HG03196 (cell line): ENCODE measurements at regions not wholly inside any gene's neighbourhood (a gene's known extent, or its start where the extent isn't known, plus 50 kb on each side); places are given as distances from the start of the nearest gene placed in this dataset.

Source experiments
- ATAC-seq: cut with Tn5 transposase; IDR thresholded peaks from one replicate; pipeline ENCODE4 v1.9.1; 2021; ENCODE audit not compliant: unreplicated experiment

DNA sequence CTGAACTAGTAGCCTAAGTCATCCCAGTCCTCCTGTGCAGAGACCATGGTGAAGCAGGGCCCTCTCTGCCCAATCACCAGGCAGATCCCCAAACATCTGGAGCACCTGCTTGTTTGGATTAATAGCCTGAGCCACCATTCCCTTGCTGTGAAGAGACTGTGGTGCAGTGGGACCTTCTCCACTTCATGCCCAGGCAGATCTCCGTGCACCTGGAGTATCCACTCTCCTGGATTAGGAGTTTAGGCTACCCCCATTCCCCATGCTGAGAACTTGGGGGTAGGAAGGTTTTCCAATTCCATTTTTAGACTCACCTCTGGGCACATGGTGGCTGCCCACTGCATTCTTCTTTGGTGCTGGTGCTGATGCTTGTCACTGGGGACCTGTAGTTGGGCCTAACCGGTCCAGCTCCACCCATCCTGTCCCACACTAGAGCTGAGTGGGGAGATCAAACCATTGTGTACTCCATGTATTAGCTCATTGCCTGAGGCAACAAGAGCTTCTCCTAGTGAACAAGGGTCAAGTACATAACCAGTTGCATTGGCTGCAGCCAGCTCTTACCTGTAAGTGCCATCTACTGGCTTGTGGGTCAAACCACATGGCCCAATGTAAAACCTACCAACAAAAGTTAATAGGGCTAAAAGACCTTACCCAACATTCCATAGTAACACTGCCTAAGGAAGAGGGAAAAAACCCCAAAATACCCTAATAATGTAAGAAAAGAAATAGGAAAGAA, 382.5 kb upstream of the CBLB start:
- ATAC-seq, result no peak

GRCh38 chr3:106255870-106256248, 387.0 kb upstream of the CBLB start:
- peak; percentile 95 for ATAC-seq

GRCh38 chr3:106256249-106256957, 387.6 kb upstream of the CBLB start:
- peak; percentile 33 for ATAC-seq

DNA sequence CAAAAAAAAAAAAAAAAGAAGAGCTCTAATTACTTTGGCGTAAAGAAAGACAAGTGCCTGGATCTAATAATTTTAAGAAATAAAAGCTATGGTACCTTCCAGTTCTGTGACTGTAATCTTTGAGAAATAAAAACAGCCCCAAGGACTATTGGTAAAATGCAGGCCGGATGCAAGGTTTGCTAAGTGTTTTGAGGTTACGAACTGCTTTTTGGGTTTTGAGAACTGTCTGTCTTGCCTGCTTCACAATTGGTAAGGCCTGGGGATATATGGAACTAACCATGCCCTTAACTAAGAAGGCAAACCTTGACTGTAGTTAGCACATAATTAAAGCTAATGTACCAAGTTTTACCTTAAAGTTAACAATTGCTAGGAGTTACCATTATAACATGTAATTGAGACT, 388.4 kb upstream of the CBLB start:
- no peak for ATAC-seq

DNA sequence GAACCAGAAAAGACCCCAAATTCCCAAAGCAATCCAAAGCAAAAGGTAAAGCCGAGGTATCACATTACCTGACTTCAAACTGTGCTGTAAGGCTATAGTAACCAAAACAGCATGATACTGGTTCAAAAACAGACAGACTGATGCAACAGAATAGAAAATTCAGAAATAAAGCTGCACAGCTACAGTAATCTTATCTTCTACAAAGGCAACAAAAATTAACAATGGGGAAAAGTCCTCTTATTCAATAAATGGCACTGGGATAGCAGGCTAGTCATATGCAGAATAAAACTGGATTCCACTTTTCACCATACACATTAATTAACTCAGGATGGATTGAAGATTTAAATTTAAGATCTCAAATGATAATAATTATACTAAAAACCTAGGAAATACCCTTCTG, 392.6 kb upstream of the CBLB start:
- ATAC-seq, result no peak

- no peak for ATAC-seq
Measured at GRCh38 chr3:106261915-106262683, 393.3 kb upstream of the CBLB start.

DNA sequence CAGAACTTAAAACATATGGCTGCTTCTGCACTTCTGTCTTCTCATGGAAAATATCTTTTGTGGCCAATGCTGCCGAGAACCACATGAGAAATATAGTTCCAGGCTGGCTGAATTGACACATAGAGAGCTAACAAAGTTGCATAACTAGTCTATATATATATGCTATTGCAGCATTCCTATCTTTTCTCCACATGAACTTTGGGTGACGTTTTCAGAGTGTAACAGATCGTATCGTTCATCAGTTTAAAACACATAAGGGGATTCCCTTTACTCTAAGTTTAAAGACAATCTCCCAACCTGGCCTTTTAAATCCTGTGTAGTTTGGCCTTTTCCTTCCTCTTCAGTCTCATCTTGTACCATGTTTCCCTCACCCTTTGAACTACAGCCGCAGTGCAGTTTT, 394.2 kb upstream of the CBLB start:
- no peak for ATAC-seq

DNA sequence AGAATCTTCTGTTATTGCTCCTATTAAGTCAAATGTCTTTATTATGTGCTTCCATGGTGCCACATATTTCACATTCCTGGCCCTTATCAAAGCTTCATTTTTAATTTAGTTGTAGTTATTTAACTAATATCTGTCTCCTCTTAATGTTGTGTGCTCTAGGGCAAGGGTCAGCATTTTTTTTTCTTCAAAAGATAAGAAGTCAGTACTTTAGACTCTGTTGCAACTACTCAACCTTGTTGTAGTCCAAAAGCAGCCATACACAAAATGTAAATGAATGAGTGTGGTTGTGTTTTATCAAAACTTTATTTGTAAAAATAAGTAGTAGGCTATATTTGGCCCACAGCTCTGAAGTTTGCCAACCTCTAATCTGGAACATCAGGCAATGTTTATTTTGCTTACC, 394.7 kb upstream of the CBLB start:
- ATAC-seq, result no peak

DNA sequence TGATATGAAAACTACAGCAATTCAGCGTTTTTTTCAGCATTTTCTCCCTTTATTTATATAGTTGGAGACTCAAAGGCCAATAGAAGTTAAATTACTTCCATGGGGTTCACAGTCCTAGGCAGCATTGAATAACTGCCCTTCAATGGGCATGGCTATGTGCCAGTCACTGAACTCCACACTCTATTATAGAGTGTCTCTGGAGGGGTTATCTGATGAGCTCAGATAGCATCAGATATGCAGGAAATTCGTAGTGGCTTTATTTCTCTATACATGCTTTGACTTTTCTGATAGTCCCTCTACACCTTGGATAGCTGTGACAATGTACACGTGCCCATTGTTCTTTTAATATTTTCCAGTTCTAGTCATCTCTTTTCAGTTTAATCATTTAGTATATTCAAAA, 396.9 kb upstream of the CBLB start:
- no peak for ATAC-seq

- ATAC-seq, result no peak
Measured at GRCh38 chr3:106268696-106269095, 399.9 kb upstream of the CBLB start.

DNA sequence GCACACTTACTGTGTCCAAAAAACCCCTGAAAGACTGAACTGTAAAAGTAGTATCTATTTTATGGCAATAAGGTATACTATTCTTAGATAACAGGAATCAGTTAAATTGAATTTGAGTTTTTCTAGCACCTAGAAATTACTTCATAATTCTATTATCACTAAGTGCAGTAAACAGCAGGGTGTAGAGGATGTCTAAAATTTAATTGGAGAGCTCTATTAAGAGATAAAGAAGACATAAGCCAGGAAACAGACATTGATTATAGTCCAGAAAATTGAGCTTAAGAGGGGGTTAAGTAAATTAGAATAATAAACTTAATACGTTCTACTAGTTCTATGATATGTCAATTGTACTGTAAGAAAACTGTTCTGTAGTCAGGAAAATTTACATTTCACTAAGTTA, 403.5 kb upstream of the CBLB start:
- no peak for ATAC-seq

DNA sequence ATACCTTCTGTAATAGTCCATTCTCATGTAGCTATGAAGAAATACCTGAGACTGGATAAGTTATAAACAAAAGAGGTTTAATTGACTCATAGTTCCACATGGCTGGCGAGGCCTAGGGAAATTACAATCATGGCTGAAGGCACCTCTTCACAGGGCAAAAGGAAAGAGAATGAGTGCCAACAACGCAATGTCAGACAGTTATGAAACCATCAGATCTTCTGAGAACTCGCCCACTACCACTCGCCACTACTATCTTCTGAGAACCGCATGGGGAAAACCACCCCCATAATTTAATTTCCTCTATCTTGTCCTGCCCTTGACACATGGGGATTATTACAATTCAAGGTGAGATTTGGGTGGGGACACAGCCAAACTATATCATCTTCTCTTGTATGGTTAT, 406.8 kb upstream of the CBLB start:
- no peak for ATAC-seq

GRCh38 chr3:106276151-106276550, 407.3 kb upstream of the CBLB start:
- ATAC-seq, result no peak

DNA sequence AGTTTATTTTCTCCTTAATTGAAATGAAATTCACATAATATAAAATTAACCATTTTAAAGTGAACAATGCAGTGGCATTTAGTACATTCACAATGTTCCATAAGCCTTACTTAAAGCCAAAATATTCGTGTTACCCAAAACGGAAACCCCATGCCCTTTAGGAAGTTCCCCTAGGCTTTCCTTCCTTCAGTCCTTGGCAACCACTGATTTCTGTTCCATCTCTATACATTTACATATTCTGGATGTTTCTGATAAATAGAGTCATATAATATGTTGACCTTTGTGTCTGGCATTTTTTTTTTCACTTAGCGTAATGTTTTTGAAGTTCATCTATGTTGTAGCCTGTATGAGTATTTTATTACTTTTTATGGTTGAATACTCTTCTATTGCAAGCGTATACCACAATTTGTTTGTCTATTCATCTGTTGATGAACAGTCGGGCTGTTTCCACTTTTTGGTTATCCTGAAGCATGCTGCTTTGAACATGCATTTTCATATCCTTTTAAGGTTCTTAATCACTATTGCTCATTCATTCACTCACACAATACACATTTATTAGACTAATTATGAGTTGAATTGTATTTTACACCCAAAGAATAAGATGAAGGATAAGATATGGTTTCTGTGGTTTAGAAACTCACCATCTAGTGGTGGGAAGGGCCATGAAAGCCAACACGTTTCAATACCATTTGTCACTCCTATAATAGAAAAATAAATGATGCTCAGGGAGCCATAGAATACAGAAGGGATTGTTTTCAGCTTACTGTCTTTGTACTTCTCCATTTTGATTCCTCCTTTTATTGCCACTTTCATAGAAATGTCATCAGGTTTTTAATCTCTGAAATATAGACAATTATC, 408.2 kb upstream of the CBLB start:
- no peak for ATAC-seq

- ATAC-seq, result no peak
Measured at GRCh38 chr3:106277731-106278130, 408.9 kb upstream of the CBLB start.

DNA sequence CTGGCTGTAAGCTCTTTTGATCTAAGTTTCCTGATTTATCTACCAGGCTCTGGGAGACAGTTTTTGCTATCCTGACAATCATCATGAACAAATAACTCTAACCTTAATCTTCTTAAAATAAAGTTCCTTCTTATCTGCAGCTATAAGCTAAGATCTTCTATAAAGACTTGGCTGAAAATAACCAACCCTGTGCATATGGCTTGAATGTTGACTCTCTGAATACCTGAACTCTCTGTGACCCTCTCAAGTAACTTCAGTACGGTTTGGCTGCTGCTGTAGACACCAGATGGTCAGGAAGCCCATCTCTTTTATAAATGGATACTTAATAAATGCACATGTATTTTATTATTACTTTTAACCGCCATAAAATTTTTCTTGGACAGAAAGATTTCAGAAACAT, 412.4 kb upstream of the CBLB start:
- no peak for ATAC-seq

DNA sequence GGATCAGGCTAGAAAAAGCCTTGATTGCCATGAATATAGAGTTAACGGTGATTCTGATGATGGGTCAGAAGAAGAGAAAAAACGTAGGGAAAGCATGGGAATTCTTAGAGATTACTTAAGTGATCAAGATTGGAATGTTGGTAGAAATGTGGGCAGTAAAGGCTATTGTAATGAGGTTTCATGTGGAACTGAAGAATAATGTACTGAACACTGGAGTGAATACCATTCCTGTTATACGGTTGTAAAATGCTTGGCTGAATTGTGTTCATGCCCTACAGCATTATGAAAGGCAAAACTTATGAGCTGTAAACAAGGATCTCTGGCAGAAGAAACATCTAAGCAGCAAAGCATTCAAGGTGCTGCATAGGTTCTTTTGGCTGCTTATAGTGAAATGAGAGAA, 414.1 kb upstream of the CBLB start:
- no peak for ATAC-seq

- no peak for ATAC-seq
Measured at GRCh38 chr3:106288781-106289180, 420.0 kb upstream of the CBLB start.

DNA sequence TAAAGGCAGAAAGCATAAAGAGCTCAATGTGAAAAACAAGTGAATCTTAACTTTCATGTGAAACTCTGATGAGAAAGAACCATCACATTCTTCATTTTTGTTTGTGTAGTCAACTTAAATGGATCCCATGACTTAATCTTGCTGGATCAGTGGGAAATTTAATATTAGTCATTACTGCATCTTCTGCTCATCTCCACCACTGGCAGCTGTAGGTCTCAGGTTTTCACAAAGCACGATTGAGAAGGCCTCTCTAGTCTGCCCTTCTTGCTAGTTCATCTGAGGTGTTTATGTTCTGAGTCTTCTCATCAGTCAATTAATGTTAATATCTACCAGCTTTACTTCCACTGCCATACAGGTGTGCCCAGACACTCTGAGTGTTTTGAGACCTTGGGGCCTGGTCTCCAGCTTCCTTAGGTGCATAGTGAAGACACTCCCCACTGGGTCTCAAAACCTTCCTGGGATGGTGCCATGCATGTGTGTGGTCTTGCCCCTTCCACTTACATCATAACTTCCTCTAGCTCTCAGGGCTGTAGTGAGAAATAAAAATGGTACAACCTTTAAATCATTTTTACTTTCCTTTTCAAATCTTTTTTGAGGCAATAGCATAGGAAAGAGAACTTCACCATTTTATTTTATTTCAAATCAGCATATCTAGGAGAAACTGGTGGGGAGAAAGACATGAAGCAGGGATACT, 421.6 kb upstream of the CBLB start:
- ATAC-seq, result no peak

DNA sequence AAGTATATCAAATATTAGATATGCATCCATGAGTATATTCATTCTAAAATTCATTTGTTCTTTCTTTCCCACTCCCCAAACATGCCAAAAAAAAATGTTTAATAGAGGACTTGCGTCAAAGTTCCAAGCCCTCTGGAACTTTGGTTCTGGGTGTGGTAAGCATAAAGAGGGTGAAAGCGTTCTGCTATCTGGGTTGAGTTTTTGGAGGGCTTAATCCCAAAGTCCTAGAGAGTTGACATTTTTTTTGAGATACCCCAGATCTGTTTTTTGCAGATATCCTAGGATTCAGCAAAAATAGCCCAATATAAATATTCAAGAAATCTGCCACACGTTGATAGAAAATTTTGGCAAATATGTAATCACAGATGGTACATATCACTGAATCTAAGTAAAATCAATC, 424.3 kb upstream of the CBLB start:
- ATAC-seq, result no peak

DNA sequence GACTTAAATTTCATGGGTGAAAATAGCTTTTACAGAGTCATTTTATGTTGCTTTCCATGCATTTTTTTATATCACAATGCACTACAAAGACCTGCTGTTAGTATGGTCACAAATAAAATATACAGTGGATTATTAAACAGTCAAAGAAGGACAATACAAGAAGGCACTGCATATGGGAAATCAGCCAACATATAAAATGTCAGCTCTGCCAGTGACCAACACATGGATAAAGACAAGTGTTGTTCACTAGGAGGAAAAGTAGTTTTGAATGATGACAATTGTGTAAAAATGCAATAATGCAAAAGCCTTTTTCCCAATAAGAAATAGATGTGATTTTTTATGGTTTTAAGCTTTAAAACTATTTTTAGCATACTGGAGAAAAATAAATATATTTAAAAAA, 425.3 kb upstream of the CBLB start:
- no peak for ATAC-seq
